Spleen (tissue), 11 donors: ENCODE measurements at regions not wholly inside any gene's neighbourhood (a gene's known extent, or its start where the extent isn't known, plus 50 kb on each side); places are given as distances from the start of the nearest gene placed in this dataset.

ENCODE experiments used
- DNase-seq: peaks from one replicate; pipeline ENCODE4 v3.0.0-alpha.2; 2020
- H3K27ac ChIP-seq, 8 donors: fragments of 200-600 bp; sonication (generic) in 7 of 8; 1 replicate in 4 of 8; 2 replicates in 4 of 8; pipeline versions ENCODE4 v1.5.0 to v1.8.0; 2016 to 2021; ENCODE audit warnings: inconsistent platforms in 4 of 8, mild to moderate bottlenecking in 4 of 8, moderate library complexity in 1 of 8
- H3K27me3 ChIP-seq, 7 donors: fragments of 200-600 bp; sonication (generic) in 6 of 7; replicated peaks in 1 of 7; 1 replicate in 4 of 7; 2 replicates in 3 of 7; pipeline versions ENCODE4 v1.5.0 to v1.8.0; 2016 to 2021; ENCODE audit warnings: inconsistent platforms in 3 of 7, mild to moderate bottlenecking in 1 of 7
- H3K36me3 ChIP-seq, 6 donors: fragments of 200-600 bp; sonication (generic) in 5 of 6; 1 replicate in 4 of 6; 2 replicates in 2 of 6; pipeline versions ENCODE4 v1.5.0 to v1.8.0; 2016 to 2021; ENCODE audit warnings: inconsistent platforms in 2 of 6
- H3K4me1 ChIP-seq, 6 donors: fragments of 200-600 bp; sonication (generic) in 5 of 6; 1 replicate in 3 of 6; 2 replicates in 3 of 6; pipeline versions ENCODE4 v1.5.0 to v1.8.0; 2016 to 2021; ENCODE audit warnings: inconsistent platforms in 3 of 6
- H3K4me3 ChIP-seq, 8 donors: fragments of 200-600 bp; sonication (generic) in 7 of 8; 1 replicate in 4 of 8; 2 replicates in 4 of 8; pipeline versions ENCODE4 v1.5.0 to v1.8.0; 2016 to 2021; ENCODE audit warnings: inconsistent platforms in 4 of 8, mild to moderate bottlenecking in 4 of 8, moderate library complexity in 2 of 8
- H3K9me3 ChIP-seq, 8 donors: fragments of 200-600 bp; sonication (generic) in 7 of 8; 1 replicate in 4 of 8; 2 replicates in 4 of 8; pipeline versions ENCODE4 v1.5.0 to v1.8.0; 2016 to 2021; ENCODE audit warnings: inconsistent platforms in 4 of 8
- CTCF ChIP-seq, 11 experiments: fragments of 200-600 bp in 7 of 11; fragments of 450-650 bp in 4 of 11; sonication (generic) in 4 of 11; IDR thresholded peaks in 8 of 11; conservative IDR thresholded peaks in 3 of 11; 1 replicate in 7 of 11; 2 replicates in 4 of 11; pipeline versions ENCODE4 v1.4.0 to v1.8.0; 2016 to 2021; ENCODE audit warnings: antibody characterized with exemption in 11 of 11, inconsistent platforms in 4 of 11, mild to moderate bottlenecking in 1 of 11
- POLR2A ChIP-seq, 3 donors: fragments of 450-650 bp; IDR thresholded peaks; one replicate each; pipeline ENCODE4 v1.5.1; 2017; ENCODE audit warnings: antibody characterized with exemption in 3 of 3, mild to moderate bottlenecking in 1 of 3
- POLR2AphosphoS5 ChIP-seq, 3 donors: sonication (generic); formaldehyde crosslinking; IDR thresholded peaks; one replicate each; pipeline ENCODE4 v1.5.1; 2017; ENCODE audit warnings: antibody characterized with exemption in 3 of 3
- WGBS, 5 donors: extraction: QIAGEN DNeasy Blood & Tissue Kit in 3 of 5; methylation state at CpG; one replicate each; pipeline versions ENCODE4 v1.1.5 to v1.1.7; 2013 to 2018; 5-methylcytosine and 5-hydroxymethylcytosine counted together
- intact Hi-C: fragments of 100-400 bp; cut with DNase I; formaldehyde crosslinking; loops from one replicate; pipeline ENCODE4 v1.15.0; 2023; ENCODE audit warnings: low total_unique reads
- donor health status: healthy with polysubstance abuse.
- donor health status: DM: no; HTN: no; CAD: no; lungs with moderate emphysema.
- donor health status: DM: no; HTN: no; CAD: no.
- donor health status: Bipolar disorder and iron deficiency.
- donor health status: healthy.
- donor health status: DM: no; HTN: no; CAD: no.
- donor health status: DM: yes; HTN: yes; CAD: no.

DNA sequence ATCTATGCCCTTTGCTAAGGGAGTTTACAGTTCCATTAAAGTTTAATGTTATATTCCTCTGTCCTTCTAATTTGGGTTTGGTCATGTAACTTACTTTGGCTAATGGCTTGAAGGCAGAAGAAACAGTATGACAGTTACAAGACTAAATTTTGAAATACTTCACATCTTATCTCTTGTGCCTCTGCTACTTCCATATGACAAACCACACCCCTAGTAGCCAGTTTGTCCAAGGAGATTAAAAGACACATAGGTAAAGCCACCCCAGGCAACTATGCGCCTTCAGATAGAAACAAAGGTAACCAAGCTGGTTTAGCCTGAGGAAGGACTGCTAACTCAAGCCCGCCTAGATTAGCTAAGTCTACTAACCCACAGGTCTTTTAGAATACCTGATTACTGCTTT, 273.4 kb upstream of the MIR17HG start:
- no peak overlapping the region for H3K4me3 ChIP-seq
- TF ChIP-seq CTCF (IDR thresholded peaks at IDR 0.05 in 8 of 11, conservative IDR thresholded peaks at IDR 0.05 in 3 of 11) (no peak), POLR2A (IDR thresholded peaks at IDR 0.05) (no peak), POLR2AphosphoS5 (IDR thresholded peaks at IDR 0.05) (no peak)
- H3K27me3 ChIP-seq, result no peaks in the 10 kb centered on the region
- no peak for DNase-seq
- H3K9me3 ChIP-seq, result no peaks in the 10 kb centered on the region
- 84 to 94% (median 87%) methylated on average over 2 of the region's 2 CpGs for WGBS, 5 donors
- no peak overlapping the region for H3K27ac ChIP-seq
- no peaks in the 10 kb centered on the region for H3K4me1 ChIP-seq
- intact Hi-C loops, result no loop called here
- H3K36me3 ChIP-seq, result no peaks in the 10 kb centered on the region

DNA sequence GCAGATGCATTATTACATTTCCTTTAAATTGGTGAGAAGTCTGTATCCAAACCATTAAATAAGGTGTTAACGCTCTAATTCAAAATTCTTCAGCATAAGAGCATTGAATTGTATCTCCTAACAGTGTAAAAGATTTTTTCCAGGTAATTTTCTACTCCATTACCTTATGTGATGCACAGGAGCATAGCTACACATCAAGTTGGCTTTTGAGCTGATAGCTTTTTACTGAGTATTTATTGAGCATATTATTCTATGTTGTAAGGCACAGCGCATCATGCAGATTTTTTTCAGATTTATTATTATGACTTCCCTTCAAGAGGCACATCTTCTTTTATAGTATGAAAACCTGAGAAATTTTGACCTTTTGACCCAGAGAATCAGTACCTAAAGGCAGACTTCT, 270.7 kb upstream of the MIR17HG start:
- WGBS, 5 donors, result 86 to 94% (median 88%) methylated on average over 2 of the region's 2 CpGs
- no peak for TF ChIP-seq POLR2AphosphoS5 (IDR thresholded peaks at IDR 0.05)
- H3K4me1 ChIP-seq, result no peaks in the 10 kb centered on the region
- H3K36me3 ChIP-seq, result no peaks in the 10 kb centered on the region
- no peak for DNase-seq
- no peaks in the 10 kb centered on the region for H3K9me3 ChIP-seq
- intact Hi-C loops, result no loop called here
- no peak overlapping the region for H3K4me3 ChIP-seq
- H3K27me3 ChIP-seq, result no peaks in the 10 kb centered on the region
- no peak overlapping the region for H3K27ac ChIP-seq

DNA sequence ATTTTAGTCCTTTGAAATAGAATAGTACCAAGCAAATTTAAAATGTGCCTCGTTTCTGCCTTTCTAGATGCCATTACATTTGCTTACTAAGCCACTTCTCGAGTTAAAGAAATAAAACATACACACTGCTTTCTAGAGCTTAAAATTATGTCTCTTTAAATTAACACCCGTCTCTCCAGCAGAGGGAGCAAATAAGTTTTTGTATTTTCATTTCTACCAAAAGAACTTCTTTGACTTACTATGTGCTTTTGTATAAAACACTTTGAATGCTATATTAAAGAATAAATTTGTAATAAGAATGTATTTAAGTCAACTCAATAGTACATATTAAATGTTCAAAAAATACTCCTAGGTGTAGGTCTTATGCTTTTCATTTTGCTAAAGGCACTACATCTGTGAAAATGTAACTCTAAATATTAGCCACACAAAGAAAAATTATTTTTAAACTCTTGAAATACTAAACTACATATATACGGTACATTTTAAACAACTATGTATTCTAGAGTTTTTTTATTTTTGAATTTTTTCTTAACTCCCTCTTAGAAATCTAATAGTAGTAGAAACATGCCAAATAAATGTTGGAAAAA, 269.3 kb upstream of the MIR17HG start:
- Histone ChIP-seq H3K36me3 (no peaks in the 10 kb centered on the region), H3K4me3 (no peak overlapping the region), H3K27ac (no peak overlapping the region), H3K4me1 (no peaks in the 10 kb centered on the region), H3K9me3 (no peaks in the 10 kb centered on the region), H3K27me3 (no peaks in the 10 kb centered on the region)
- intact Hi-C loops, result no loop called here
- TF ChIP-seq POLR2A (IDR thresholded peaks at IDR 0.05) (no peak), CTCF (IDR thresholded peaks at IDR 0.05 in 8 of 11, conservative IDR thresholded peaks at IDR 0.05 in 3 of 11) (no peak), POLR2AphosphoS5 (IDR thresholded peaks at IDR 0.05) (no peak)
- WGBS, 5 donors, result 27 to 38% (median 34%) methylated on average over 4 of the region's 4 CpGs
- DNase-seq, result no peak

GRCh38 chr13:91079176-91079575, 268.3 kb upstream of the MIR17HG start:
- Histone ChIP-seq H3K27me3 (no peaks in the 10 kb centered on the region), H3K4me1 (no peaks in the 10 kb centered on the region), H3K4me3 (no peak overlapping the region), H3K9me3 (no peaks in the 10 kb centered on the region), H3K36me3 (no peaks in the 10 kb centered on the region), H3K27ac (no peak overlapping the region)
- no peak for DNase-seq
- intact Hi-C loops, result no loop called here
- 83 to 90% (median 86%) methylated on average over 2 of the region's 2 CpGs for WGBS, 5 donors
- TF ChIP-seq CTCF (IDR thresholded peaks at IDR 0.05 in 8 of 11, conservative IDR thresholded peaks at IDR 0.05 in 3 of 11), result no peak
- no peak for TF ChIP-seq POLR2AphosphoS5 (IDR thresholded peaks at IDR 0.05)
- no peak for TF ChIP-seq POLR2A (IDR thresholded peaks at IDR 0.05)

DNA sequence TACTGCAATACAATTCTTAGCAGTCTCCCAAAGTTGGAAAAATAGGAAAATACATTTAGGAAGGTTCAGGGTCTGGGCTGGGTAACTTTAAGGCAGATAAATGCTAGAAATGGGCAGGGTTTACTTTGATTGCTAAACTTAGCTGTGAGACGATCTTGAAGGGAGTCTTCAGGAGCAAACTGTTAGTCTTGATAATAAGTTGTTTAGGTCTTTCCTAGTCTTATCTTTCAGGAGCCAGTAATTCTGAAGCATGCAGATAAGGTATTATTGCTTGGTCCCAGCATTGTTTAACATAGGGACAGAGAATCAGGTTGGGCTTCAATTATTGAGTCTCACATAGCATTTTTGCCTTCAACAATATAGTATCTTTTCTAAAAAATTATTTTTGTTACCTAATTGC, 262.4 kb upstream of the MIR17HG start:
- no peaks in the 10 kb centered on the region for H3K27me3 ChIP-seq

More for the DNA sequence above, 262.4 kb upstream of the MIR17HG start:
- no peak for TF ChIP-seq POLR2A (IDR thresholded peaks at IDR 0.05)
- TF ChIP-seq CTCF (IDR thresholded peaks at IDR 0.05 in 8 of 11, conservative IDR thresholded peaks at IDR 0.05 in 3 of 11), result no peak
- TF ChIP-seq POLR2AphosphoS5 (IDR thresholded peaks at IDR 0.05), result no peak
- H3K4me3 ChIP-seq, result no peak overlapping the region
- no peaks in the 10 kb centered on the region for H3K4me1 ChIP-seq
- 69 to 89% (median 75%) methylated on average over 1 of the region's 1 CpG for WGBS, 5 donors
- H3K27ac ChIP-seq, result no peak overlapping the region
- DNase-seq, result no peak
- H3K36me3 ChIP-seq, result no peaks in the 10 kb centered on the region
- H3K9me3 ChIP-seq, result no peaks in the 10 kb centered on the region
- intact Hi-C loops, result no loop called here
